ENCODE measurements at regions not wholly inside any gene's neighbourhood (a gene's known extent, or its start where the extent isn't known, plus 50 kb on each side); places are given as distances from the start of the nearest gene placed in this dataset.
"Not testable (repeated sequence)": the region's sequence is repeated elsewhere in the genome, so short reads cannot be mapped to it uniquely, and the experiment has no call there.

DNA sequence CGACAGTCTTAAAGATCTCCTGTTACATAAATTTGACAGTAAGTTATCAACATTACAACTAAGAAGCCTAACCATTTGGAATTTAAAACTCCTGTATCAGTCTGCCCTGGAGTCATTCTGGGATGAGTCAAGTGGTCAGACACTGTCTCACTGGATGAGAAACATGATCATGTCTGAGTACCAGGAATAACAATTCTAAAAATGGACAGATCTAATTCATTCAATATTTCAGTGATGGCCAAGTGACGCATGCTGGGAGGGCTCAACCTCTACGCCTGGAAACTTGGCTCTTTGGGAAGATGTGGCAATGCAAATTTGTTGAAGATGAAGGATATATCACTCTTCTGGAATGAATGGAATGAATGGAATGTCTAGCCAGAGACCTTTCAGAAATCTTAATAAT is 1427.2 kb downstream of the STIM2 start:
- DNase-seq (ENCODE audit: low spot score): peak; percentile 64

DNA sequence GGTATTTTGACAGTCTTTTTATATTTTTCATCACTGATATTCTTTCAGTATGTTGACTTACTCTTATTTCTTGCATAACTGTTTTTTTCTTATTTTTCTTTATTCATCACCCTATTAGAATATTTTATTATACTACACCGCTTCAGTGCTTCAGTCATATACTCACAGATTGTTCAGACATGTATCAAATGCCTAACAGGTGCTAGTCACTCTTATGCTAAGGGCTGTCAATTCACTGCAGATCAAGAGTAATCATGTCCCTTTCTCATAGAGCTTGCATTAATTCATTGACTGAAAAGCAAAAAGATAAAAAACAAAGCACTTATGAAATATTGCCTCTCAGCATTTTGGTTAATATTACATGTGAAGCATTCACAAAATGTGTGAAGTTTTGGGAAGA is 1435.6 kb downstream of the STIM2 start:
- no peak for DNase-seq (ENCODE audit: low spot score)

DNA sequence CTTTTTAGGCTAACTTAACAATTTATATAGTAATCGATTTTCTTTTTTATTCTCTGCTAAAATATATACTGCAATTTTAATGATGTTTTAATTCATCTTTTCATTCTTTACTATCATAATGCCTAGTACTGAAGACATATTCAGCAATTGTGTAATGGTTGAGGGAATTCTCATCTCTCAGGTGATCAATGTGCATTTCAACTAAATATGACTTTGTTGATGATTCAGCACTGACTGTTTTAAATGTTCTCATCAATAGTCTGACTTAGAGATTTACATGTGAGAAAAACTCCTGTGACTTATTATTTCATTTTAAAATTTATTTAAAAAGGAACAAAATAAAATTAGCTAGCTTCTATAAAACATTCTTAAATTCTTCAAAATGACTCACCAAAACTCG is 1450.3 kb downstream of the STIM2 start:
- DNase-seq (ENCODE audit: low spot score): no peak

DNA sequence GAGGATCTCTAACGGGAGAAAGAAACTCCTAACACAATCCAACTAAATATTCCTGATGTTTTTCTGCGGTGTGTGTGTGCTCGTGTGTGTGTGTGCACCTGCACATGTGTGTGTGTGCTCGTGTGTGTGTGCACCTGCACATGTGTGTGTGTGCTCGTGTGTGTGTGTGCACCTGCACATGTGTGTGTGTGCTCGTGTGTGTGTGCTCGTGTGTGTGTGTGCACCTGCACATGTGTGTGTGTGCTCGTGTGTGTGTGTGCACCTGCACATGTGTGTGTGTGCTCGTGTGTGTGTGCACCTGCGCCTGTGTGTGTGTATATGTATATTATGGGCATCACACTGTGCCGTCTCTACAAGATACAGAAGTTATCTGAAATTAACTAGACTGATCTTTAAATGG is 1451.9 kb downstream of the STIM2 start:
- DNase-seq (ENCODE audit: low spot score): not testable (repeated sequence)

DNA sequence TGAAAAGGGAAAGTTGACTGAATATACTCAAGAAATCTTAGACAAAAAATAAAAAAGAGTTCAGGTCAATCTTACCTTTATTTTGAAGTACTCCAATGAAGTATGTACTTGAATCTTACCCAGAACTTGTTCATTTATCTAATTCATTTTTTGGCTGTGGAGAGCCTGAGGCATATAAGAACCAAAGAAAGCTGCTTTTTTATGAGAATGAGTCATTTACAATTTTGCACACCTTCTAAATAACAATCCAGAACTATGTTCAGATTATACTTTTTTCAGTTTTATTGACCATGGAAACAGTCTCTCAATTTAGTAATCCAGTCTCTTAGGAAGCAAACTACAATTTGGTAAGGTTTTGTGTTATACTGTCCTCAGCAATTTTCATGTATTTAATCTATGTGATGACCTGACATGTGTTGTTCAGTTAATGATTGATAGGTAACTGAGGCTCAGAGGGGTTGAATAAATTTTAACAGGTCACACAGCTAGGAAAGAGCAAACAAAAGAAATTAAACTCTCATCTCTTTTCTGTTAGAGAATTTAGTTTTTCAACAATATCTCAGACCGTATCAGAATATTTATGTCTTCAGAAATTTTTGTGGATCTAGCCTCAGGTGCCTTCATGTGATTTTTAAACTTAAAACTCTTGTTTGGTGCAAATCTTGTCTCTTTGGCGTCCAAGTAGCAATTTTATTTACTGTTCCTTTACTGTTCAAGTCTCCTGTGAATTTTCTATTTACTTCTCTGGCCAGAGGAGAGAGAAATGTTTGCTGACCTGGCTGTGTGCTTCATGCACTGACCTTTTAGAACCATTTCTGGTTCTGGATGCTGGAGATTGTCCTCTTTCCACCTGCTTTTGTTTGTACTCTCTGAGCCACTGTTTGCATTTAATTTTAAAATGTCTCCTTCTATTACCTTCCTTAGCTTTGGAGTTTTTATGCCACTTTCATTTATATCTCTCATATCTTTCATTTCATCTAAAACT is 1453.4 kb downstream of the STIM2 start:
- no peak for DNase-seq (ENCODE audit: low spot score)

DNA sequence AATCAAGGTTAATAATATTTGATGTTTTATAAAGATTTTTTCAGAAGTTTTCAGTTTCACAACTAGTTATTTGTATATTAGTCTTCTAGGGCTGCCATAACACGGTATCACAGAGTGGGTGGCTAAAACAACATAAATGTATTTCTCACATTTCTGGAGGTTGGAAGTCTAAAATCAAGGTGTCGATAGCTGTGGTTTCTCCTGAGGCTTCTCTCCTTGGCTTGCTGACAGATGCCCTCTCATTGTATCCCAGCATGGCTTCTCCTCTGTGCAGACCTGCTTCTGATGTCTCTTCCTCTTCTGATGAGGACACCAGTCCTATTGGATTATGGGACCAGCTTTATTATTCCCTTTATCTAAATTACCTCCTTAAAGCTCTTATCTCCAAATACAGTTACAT is 1456.6 kb downstream of the STIM2 start:
- DNase-seq (ENCODE audit: low spot score): no peak

DNA sequence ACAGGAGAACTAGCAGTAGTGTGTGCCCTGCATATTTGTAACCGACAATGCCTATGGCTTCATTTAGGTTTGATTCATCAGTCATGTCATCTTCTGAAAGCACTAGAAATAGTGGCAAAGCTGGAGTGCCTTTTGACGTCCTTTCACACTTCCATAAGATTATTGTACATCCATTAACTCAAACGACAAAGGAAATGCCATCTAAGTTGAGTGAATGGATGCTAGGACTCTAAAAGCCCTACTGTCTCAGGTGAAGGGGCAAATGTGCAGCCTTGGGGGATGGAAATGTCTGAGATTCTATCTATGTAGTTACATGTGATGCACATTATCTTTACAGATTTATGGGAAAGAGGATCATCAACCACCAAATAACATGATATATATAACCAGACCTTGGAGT is 1473.6 kb downstream of the STIM2 start:
- DNase-seq (ENCODE audit: low spot score): no peak

DNA sequence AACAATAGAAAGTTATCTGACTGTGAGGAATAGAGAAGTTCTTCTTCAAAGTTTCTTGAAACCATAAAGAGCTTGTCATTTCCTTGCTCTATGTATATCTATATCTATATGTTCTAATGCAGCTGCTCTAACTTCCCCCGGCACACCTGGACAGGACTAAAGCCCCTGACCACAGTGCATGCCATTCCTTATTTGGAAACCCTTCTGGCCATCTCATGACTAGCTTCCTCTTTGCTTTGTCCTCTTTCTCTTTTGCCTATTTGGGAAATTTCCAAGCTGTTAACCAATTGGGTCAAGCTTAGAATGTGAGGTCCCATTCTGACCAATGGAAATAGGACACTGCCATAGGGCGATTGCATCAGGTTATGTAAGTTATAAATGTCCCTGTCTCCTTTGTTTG is 1481.1 kb downstream of the STIM2 start:
- no peak for DNase-seq (ENCODE audit: low spot score)

DNA sequence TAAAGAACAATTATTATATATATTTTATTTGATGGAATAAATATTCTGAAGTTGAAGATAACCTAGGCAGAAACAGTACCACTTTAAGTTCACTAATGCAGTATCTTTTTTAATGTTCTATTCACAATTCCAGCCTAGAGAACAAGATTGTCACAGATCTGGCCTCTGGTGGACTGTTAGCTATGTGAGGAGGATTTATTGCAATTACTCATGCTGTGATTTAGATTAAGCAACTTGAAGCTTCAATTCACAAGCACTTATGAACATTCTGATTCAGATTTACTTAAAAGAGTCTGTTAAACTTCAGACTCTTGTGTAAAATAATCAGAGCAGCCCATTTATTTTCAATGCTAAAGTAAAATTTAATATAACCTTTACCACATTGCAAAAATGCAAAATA is 1489.8 kb downstream of the STIM2 start:
- peak; percentile 3 for DNase-seq (ENCODE audit: low spot score)

DNA sequence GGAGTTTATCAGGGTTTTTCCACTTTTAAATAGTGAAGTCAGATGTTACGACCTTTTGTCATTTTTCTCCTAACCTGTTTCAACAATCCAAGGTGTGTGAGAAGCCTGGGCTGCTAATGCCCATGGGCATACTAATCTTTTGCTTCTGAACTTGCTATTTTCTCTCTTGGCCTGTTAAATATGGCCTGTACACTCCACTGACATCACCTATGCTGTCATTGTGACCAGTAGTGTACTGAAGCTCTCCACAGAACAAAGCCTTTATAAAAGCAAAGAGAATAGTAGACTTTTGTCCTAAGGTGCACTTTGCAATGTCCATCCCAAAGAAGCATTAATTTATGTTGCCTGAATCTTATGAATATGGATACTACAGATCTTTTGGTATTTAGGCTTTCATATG is 1490.5 kb downstream of the STIM2 start:
- DNase-seq (ENCODE audit: low spot score): no peak

DNA sequence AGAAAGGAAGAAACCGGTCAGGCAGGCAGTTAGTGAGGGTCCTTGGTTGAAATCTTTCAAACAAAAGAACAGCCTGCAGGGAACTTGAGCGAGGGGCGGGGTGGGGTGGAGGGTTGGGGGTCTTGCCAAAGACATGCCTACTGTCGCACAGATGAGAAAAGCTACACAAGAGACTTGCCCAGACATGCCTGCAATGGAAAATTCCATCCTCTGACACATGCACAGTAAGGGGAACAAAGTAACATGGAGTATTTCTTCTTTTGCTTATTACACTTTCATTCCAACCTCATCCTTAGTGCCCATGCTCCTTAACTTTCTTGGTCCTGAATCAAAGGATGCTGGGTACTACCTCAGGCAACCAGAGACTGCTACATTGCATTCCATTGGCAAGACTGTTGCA is 1491.2 kb downstream of the STIM2 start:
- no peak for DNase-seq (ENCODE audit: low spot score)

DNA sequence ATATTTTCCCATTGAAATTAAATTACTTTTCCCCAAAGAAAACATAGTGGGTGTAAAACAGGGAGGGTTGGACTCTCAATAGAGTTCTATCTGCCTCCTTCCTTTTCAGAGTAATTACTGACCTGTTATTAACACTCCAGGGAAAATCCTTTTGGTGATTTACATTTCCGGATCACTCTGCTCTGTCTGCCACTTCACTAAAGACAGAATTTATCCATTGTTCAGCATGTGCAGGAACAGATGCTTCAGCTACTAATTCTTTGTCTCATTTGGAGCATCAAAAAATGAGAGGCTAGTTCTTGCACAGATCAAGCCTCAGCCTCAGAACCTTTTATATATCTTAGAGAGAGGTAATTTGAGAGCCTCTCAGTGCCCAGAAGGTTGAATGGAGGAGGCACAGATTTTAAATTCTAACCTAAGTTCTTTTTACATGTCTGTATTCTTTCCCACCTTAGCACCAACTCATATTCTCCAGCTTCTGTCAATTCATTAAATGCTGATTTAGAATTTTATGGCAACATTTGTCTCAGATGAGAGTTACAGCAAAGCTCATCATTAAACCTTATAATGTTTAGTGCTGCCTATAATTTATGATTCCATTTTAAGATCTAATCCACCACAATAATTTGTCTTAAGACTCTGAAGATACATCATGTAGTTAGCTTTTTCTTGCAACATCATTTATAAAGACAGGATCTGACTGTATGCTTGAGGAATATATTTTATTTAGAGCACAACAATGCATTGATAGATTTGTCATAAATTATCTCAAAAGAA is 1494.4 kb downstream of the STIM2 start:
- no peak for DNase-seq (ENCODE audit: low spot score)

DNA sequence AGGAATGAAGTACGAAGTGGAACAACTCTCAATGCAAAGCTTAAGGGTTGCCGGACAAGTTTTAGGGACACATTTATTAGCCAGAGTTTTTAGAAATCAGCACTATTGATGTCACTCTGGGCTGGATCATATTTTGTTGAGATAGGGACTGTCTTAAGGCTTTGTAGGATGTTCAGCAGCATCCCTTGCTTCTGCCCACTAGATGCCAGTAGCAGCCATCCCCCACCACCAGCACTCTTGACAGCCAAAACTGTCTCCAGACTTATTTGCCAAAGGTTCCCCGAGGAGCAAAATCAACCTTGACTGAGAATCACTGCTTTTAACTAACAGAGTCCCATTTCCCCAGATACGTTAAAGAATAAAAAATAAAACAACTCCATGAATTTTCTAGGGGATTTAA is 1497.3 kb downstream of the STIM2 start:
- no peak for DNase-seq (ENCODE audit: low spot score)

DNA sequence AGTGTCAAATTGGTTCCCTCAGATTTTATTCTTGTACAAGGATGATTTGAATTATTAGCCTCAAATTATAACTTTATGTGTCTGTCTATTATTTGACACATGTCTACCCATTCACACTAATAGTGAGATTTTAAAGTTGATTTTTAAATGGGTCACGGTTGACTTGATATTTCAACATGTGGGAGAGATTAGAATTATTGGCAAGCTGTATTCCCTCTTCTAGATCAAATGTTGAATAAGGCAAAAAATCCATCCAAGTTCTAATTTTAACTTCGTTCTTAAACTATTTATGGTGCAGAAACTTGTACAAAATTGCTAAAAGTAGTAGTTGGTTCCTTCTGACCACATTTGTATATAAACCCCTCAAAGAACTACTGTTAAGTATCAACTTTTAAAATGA is 1498.0 kb downstream of the STIM2 start:
- no peak for DNase-seq (ENCODE audit: low spot score)

DNA sequence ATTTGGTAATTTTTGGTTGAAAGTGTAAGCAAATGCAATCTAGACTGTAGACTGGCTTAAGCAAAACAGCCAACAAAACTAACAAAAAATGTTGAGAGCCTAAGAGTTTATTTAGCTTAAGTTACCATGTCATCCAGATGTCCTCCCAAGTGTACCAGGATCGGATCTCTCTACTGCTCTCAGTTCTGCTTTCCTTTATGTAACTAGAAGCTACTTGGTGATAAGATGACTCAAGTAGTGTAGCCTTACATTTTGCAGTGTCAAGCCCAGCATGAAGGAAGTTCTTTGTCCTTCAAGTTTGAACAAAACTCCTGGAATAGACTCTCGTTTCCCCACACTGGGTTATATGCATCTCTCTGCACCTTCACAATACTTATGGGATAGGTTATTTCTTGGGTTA is 1500.0 kb downstream of the STIM2 start:
- no peak for DNase-seq (ENCODE audit: low spot score)

DNA sequence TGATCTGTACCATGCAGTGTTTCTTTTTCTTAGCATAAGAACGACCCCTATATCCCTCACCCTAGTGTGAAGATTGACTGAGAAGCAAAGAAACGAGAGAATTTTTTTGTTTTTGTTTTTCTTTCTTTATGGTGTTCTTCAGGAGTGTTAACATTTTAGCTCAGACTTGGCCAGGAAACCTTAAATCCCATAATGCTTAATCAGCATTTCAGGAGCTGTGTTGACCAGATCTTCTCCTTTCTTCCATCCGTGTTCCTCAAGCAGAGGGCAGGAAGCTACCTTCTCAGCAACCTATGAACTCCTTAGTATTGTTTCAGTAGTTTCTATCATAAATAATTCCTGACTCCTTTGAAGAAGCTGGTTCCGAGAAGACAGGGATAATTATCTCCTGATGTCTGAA is 1501.5 kb downstream of the STIM2 start:
- no peak for DNase-seq (ENCODE audit: low spot score)

DNA sequence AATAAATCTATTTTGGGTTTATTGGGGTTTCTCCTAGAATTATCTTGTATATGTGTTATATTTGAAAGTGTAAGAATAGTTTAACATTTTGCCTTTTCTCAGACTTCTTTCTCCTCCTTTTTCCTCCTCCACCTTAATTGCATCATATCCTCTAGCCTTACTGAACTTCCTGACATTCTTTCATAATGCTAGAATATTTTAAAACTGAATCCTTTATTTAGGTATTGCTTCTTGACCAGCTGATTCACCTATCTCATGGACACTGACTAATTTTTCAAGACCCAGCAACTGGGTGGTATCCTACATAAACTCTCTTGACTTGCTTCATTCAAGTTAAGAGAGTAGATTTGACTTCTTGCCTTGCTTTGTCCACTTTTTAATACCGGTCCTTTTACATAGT is 1508.9 kb downstream of the STIM2 start:
- DNase-seq (ENCODE audit: low spot score): no peak

DNA sequence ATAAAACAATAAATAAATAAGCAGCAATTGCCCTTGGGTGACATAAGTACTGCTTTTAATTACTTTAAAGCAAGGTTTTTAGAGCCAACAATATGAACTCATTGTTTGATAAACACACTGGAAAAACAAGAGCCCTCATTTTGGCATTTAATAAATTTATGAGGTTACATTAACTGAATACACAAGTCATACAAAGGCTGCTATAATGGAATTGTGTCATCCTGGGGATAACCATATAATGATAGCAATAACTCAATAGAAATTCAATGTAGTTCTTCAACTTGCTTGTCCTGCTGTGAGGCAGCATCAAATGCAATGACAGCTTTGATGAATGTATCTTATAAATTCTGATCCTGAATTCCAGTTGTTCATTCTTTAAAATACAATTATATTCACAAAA is 1512.5 kb downstream of the STIM2 start:
- DNase-seq (ENCODE audit: low spot score): no peak

DNA sequence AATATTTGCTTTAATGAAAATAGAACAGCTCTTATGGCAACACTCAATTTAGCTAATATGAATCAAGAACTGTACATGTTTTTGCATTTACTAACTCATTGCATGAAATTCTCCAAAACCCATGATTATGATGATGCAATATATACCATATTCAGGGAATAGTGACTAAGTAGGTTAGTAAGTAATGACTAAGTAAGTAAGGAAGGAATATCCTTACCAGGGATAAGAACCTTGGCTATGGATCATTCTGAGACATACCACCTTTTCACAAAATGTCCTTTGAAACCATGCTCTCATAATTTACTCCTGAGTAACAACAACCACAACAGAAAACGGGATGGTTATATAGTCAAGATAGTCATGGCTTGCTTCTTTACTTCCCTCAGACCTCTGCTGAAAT is 1513.0 kb downstream of the STIM2 start:
- no peak for DNase-seq (ENCODE audit: low spot score)

DNA sequence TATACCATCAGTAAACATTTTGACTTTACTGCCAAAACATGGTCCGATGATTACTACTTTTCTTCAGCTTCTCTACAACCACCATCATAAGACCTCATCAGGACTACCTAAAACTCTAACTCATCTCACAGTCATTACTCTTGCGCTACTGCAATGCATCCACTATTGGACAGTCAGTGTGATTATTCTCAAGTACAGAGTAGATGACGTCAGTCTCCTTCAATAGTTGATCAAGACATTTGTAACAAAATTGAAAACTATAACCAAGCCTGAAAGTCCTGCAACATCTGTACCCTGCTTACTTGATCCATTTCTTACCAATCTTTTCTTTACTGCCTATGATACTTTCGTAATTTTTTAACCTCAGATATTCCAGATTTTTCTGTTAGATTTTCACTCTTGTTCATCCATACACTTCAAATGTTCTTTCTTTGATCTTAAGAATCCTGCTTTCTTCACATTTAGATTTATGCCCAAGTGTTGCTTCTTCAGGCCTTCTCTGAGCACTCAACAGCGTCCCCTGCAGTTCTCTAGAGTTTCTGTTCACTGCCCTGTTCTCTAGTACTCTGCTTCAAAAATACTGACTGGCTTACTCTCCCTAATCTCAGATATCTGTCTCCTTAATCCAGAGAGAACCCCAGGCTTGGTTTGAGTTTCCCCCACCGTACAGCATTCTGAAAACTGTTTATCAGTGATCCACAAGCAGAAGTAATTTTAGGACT is 1517.6 kb downstream of the STIM2 start:
- no peak for DNase-seq (ENCODE audit: low spot score)

DNA sequence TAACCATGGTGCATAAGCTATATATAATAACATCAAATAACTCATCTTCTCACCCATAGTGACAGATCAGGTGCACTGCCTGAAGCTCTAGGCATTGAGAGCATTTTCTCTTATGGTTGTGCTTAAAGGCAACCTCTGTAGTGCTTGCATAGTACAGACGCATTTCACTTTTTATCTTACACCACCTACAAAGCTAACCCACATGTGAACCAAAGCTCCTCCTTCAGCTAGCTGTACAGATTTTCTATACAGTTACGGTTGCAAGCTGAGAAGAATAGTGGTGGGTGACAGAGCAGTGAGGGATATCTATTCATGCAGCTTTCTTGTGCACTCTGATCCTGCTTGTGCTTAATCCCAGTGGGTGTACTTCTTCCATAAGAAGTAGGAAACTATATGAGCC is 1525.2 kb downstream of the STIM2 start:
- DNase-seq (ENCODE audit: low spot score): no peak

DNA sequence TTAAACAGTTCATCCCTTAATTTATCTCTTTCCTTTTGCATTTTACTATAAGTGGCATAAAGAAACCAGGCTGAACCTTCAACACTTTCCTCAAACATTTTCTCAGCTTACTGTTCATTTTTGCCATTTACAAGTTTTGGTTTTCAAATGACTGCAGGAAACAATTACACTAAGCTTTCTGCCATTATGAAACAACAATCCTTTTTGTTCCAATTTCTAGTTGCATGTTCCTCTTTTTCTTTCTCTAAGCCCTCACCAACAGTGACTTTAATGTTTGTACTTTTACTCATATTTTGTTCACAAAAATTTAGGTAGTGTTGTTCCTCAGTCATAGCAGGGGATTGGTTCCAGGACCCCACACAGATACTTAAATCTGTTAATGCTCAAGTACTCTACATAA is 1526.1 kb downstream of the STIM2 start:
- no peak for DNase-seq (ENCODE audit: low spot score)

DNA sequence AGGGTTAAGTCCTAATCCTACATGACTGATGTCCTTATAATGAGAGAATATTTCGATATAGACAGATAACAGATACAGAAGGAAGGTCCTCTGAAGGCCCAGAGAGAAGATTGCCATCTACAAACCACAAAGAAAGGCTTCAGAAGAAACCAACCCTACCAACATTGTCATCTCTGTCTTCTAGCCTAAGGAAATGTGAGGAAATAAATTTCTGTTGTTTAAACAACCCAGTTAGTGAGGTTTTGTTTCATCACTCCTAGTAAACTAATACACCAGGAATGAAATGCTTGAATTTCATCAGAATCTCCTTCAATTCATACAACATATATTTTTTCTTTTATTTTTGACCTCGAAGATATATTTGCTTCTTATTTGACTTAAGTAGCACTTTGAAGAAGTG is 1527.8 kb downstream of the STIM2 start:
- DNase-seq (ENCODE audit: low spot score): no peak
